Left lung (tissue), 4 donors: ENCODE measurements at regions not wholly inside any gene's neighbourhood (a gene's known extent, or its start where the extent isn't known, plus 50 kb on each side); places are given as distances from the start of the nearest gene placed in this dataset.

Experiments
- ATAC-seq: fragments of 200-7000 bp; cut with Tn5 transposase; one replicate; pipeline ENCODE4 v1.9.1; 2020; ENCODE audit warnings: moderate library complexity
- DNase-seq, 4 donors: peaks; one replicate each; pipeline ENCODE4 v3.0.0-alpha.2; 2013 to 2020
- H3K27ac ChIP-seq, 2 donors: fragments of 200-600 bp; sonication (generic) in 1 of 2; one replicate each; pipeline versions ENCODE4 v1.5.0 to v1.8.0; 2020 to 2021
- H3K27me3 ChIP-seq, 2 donors: fragments of 200-600 bp; sonication (generic) in 1 of 2; one replicate each; pipeline versions ENCODE4 v1.5.0 to v1.8.0; 2020 to 2021
- H3K36me3 ChIP-seq, 2 donors: fragments of 200-600 bp; sonication (generic) in 1 of 2; one replicate each; pipeline versions ENCODE4 v1.5.0 to v1.8.0; 2020 to 2021
- H3K4me1 ChIP-seq, 2 donors: fragments of 200-600 bp; one replicate each; pipeline ENCODE4 v1.8.0; 2021
- H3K4me3 ChIP-seq, 2 donors: fragments of 200-600 bp; sonication (generic) in 1 of 2; one replicate each; pipeline versions ENCODE4 v1.5.0 to v1.8.0; 2020 to 2021; ENCODE audit warnings: mild to moderate bottlenecking in 1 of 2
- H3K9me3 ChIP-seq, 2 donors: fragments of 200-600 bp; sonication (generic) in 1 of 2; one replicate each; pipeline versions ENCODE4 v1.5.0 to v1.8.0; 2020 to 2021
- intact Hi-C, 2 donors: fragments of 100-400 bp; cut with DNase I; formaldehyde crosslinking; loops; one replicate each; pipeline versions ENCODE4 v1.11.2 to v1.14.2; 2022
- TF ChIP-seq, protein P1 (sequence below), 2 donors: fragments of 200-600 bp; sonication (generic) in 1 of 2; IDR thresholded peaks; one replicate each; pipeline versions ENCODE4 v1.5.0 to v1.8.0; 2021; ENCODE audit warnings: antibody characterized with exemption in 2 of 2
- donor health status: DM: no; HTN: yes; CAD: no.
- donor health status: DM: no; HTN: no; CAD: no.

DNA sequence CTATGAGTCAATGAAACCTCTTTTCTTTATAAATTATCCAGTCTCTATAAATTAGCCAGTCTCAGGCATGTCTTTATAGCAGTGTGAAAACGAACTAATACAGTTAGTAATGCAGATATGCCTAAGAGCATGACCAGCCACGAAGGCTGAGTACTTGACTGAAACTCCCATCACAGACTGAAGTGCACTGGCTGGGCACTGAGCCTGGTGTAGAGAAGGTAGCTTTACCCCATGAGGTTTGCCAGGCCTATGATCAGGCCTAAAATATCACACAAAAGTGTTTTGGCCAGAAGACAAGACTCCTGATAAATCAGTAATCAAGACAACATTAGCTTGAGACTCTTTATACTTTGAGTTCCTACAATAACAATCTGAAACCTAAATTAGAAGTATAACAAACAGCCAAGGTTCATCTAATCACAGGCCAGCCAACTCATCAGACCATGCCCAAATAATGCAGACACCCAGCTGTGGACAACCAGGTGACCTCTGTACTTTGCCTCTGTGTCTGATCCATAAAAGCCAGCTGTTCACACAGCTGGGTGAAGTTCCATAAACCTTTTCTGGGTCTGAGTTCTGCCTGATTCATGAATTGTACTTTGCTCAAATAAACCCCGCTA is 771.8 kb upstream of the SLITRK1 start:
- Histone ChIP-seq H3K9me3 (no peaks in the 10 kb centered on the region), H3K36me3 (no peaks in the 10 kb centered on the region), H3K4me1 (no peaks in the 10 kb centered on the region), H3K4me3 (no peak overlapping the region), H3K27ac (no peak overlapping the region), H3K27me3 (no peaks in the 10 kb centered on the region)
- no peak for ATAC-seq
- TF ChIP-seq, protein P1, sequence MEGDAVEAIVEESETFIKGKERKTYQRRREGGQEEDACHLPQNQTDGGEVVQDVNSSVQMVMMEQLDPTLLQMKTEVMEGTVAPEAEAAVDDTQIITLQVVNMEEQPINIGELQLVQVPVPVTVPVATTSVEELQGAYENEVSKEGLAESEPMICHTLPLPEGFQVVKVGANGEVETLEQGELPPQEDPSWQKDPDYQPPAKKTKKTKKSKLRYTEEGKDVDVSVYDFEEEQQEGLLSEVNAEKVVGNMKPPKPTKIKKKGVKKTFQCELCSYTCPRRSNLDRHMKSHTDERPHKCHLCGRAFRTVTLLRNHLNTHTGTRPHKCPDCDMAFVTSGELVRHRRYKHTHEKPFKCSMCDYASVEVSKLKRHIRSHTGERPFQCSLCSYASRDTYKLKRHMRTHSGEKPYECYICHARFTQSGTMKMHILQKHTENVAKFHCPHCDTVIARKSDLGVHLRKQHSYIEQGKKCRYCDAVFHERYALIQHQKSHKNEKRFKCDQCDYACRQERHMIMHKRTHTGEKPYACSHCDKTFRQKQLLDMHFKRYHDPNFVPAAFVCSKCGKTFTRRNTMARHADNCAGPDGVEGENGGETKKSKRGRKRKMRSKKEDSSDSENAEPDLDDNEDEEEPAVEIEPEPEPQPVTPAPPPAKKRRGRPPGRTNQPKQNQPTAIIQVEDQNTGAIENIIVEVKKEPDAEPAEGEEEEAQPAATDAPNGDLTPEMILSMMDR (IDR thresholded peaks at IDR 0.05), result no peak
- DNase-seq, result no peak
- intact Hi-C loops, result no loop called here

DNA sequence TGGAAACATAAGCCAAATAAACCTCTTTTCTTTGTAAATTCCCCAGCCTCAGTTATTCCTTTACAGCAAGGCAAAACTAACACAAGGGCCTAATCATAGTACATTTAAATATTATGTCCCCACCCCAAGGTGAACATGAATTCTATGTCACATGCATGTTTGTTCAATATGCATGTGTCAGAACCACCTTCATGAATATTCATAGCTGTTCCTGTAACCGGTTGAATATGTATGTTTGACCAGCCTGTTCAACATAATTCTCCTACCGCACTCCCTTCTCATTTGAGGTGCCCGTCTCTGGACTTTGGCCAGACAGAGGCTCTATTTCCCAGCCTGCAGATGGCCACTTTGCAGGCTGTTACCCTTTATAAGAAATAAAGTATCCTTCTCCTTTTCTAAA is 769.4 kb upstream of the SLITRK1 start:
- H3K27ac ChIP-seq, result no peak overlapping the region
- no peaks in the 10 kb centered on the region for H3K4me1 ChIP-seq
- TF ChIP-seq, protein P1 (IDR thresholded peaks at IDR 0.05), result no peak
- no peaks in the 10 kb centered on the region for H3K36me3 ChIP-seq
- DNase-seq (no peak), ATAC-seq (no peak)
- H3K4me3 ChIP-seq, result no peak overlapping the region
- no peaks in the 10 kb centered on the region for H3K27me3 ChIP-seq
- intact Hi-C loops, result no loop called here
- H3K9me3 ChIP-seq, result no peaks in the 10 kb centered on the region

DNA sequence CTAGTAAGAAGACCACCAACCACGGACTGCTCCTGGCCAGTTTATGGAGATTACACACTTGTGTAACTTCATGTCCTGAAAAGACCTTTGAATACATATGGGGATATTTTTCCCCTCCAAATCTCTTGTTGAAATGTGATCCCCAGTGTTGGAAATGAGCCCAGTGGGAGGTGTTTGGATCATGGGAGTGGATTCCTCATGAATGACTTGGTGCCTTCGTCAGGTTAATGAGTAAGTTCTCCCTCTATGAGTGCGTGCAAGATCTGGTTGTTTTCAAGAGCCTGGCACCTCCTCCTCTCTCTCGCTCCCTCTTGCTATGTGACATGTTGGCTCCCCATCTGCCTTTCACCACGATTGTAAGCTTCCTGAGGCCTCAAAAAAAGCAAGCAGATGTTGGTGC is 769.0 kb upstream of the SLITRK1 start:
- intact Hi-C loops, result no loop called here
- no peak overlapping the region for H3K4me3 ChIP-seq
- TF ChIP-seq, protein P1 (IDR thresholded peaks at IDR 0.05), result no peak
- H3K27me3 ChIP-seq, result no peaks in the 10 kb centered on the region
- no peaks in the 10 kb centered on the region for H3K9me3 ChIP-seq
- H3K4me1 ChIP-seq, result no peaks in the 10 kb centered on the region
- no peaks in the 10 kb centered on the region for H3K36me3 ChIP-seq
- DNase-seq, result no peak
- H3K27ac ChIP-seq, result no peak overlapping the region
- peak; percentile 41 for ATAC-seq

DNA sequence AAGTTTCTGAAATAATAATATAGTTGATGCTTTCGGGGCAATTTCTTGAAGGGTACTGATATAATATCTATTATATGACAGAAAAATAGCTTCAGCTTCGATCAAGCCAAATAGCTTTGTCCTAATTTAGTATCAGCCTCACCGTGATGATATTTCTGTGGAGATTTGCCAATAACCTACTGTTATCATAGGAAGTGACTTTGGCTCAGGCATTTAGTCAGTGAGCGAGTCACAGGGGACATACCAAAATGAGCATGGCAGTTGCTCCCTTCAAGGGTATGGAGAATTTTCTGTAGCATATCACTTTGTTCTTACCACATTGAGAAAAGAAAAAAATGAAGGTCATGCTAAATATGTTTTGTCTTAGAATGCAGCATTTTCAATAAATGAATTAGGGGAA is 767.6 kb upstream of the SLITRK1 start:
- intact Hi-C loops, result no loop called here
- no peak for ATAC-seq
- H3K4me3 ChIP-seq, result no peak overlapping the region
- no peak for DNase-seq
- TF ChIP-seq, protein P1 (IDR thresholded peaks at IDR 0.05), result no peak
- H3K27me3 ChIP-seq, result no peaks in the 10 kb centered on the region
- no peaks in the 10 kb centered on the region for H3K9me3 ChIP-seq
- no peak overlapping the region for H3K27ac ChIP-seq
- H3K36me3 ChIP-seq, result no peaks in the 10 kb centered on the region
- H3K4me1 ChIP-seq, result no peaks in the 10 kb centered on the region

DNA sequence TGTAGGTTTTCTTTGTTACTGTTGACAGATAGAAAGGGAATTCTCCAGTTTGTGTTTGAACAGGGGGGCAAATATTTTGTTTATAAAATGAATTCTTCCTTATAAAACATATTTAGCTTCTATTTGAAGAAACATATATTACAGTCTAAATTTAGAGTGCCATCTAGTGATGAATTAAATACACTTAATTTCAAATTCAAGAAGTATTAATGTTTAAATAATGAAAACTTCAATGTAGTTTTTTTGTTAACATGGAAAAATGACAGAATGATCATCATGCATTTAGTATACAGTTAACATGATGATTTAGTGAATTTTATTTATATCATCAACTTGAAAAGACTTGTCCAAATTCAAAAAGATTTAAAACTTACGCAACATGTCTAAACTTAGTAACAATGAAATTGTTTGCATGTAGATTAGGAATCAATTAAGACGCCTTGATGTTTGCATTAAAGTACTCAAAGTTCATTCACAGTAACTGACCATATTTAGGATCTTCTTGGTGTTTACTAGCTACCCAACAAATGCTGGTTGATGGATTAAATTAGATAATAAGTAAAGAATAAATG is 765.9 kb upstream of the SLITRK1 start:
- intact Hi-C loops, result no loop called here
- no peaks in the 10 kb centered on the region for H3K27me3 ChIP-seq
- no peak for ATAC-seq

More for the DNA sequence above, 765.9 kb upstream of the SLITRK1 start:
- Histone ChIP-seq H3K36me3 (no peaks in the 10 kb centered on the region), H3K9me3 (no peaks in the 10 kb centered on the region), H3K4me3 (no peak overlapping the region), H3K4me1 (no peaks in the 10 kb centered on the region), H3K27ac (no peak overlapping the region)
- TF ChIP-seq, protein P1 (IDR thresholded peaks at IDR 0.05), result no peak
- DNase-seq, result no peak
